Brain microvascular endothelial cell (primary cell): ENCODE measurements at regions not wholly inside any gene's neighbourhood (a gene's known extent, or its start where the extent isn't known, plus 50 kb on each side); places are given as distances from the start of the nearest gene placed in this dataset.
A peak's percentile ranks its signal among the peaks of the same experiment; 100 is the strongest.

Source experiments
- DNase-seq: peaks from one replicate; pipeline ENCODE4 v3.0.0-alpha.2; 2020
- H3K27ac ChIP-seq: fragments of 250-450 bp; sonication (Bioruptor Pico); 2 replicates; pipeline ENCODE4 v1.5.1; 2020; ENCODE audit warnings: mild to moderate bottlenecking, moderate library complexity
- H3K27me3 ChIP-seq: fragments of 250-450 bp; sonication (Bioruptor Pico); replicated peaks from 2 replicates; pipeline ENCODE4 v1.5.1; 2020; ENCODE audit warnings: mild to moderate bottlenecking
- H3K36me3 ChIP-seq: fragments of 250-450 bp; sonication (Bioruptor Pico); replicated peaks from 2 replicates; pipeline ENCODE4 v1.5.1; 2020; ENCODE audit warnings: mild to moderate bottlenecking
- H3K4me3 ChIP-seq: 2 replicates; pipeline ENCODE4 v1.5.1; 2011; ENCODE audit warnings: low read depth, mild to moderate bottlenecking, control low read depth, low read length, moderate library complexity
- CTCF ChIP-seq: IDR thresholded peaks from 2 replicates; pipeline ENCODE4 v1.5.1; 2011; ENCODE audit warnings: low read depth, mild to moderate bottlenecking, moderate library complexity, low read length, control low read depth, inconsistent platforms; ENCODE audit errors: missing control alignments
- in situ Hi-C: cut with HindIII; loops from 2 replicates; pipeline ENCODE4 v1.10.0; 2017; ENCODE audit warnings: low sequenced_read_pairs, low pct_ligation_motif_present

- H3K4me3 ChIP-seq, result no peak overlapping the region
- no peaks in the 10 kb centered on the region for H3K36me3 ChIP-seq
- TF ChIP-seq CTCF, result no peak
- no peak for DNase-seq
- H3K27me3 ChIP-seq, result no peaks in the 10 kb centered on the region
- in situ Hi-C loops, result no loop called here
- no peak overlapping the region for H3K27ac ChIP-seq
Observed at GRCh38 chr11:95325777-95326258, 94.8 kb upstream of the SESN3 start.

DNA sequence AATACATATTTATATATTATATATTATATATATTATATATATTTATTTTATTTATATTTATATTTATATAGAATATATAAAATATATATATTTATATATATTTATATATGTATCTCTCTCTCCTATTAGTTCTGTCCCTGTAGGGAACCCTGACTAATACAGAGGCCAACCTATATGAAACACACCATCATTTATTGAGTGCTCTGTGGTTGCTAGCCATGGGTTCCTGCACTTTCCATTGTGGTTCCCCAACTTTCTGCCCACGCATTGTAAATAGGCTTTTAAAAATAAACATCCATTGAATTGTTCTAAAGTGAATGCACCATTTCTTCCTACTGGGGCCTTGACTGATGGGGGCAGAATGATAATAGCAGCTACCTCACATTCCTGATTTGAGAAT is 93.8 kb upstream of the SESN3 start:
- no peak for DNase-seq

DNA sequence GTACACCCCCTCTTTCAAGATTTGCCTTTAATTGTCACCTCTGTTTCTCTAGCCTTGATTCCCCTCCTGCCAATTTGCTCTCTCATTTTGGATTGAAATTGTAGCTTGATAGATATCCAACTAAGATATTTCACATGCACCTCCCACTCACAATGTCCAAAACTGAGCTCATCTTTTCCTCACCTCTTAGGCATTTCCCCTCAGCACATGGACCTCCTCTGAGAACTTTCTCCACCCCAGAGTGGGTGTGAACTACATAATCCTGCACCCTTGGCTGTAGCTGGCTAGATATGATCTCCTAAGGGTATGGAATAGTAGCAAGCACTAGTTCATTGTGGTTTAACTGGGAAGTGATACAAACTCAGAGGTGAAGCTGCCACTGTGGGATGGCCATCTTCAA is 91.5 kb upstream of the SESN3 start:
- in situ Hi-C loops, result no loop called here
- no peak overlapping the region for H3K4me3 ChIP-seq
- no peak for TF ChIP-seq CTCF
- H3K27me3 ChIP-seq, result no peaks in the 10 kb centered on the region
- H3K27ac ChIP-seq, result no peak overlapping the region
- no peaks in the 10 kb centered on the region for H3K36me3 ChIP-seq
- peak; percentile 61 for DNase-seq

More for the DNA sequence above, 93.8 kb upstream of the SESN3 start:
- TF ChIP-seq CTCF, result no peak
- Histone ChIP-seq H3K27me3 (no peaks in the 10 kb centered on the region), H3K27ac (no peak overlapping the region), H3K36me3 (no peaks in the 10 kb centered on the region), H3K4me3 (no peak overlapping the region)
- in situ Hi-C loops, result no loop called here

GRCh38 chr11:95318498-95318897 is 87.5 kb upstream of the SESN3 start:
- no peaks in the 10 kb centered on the region for H3K27me3 ChIP-seq
- DNase-seq, result no peak
- H3K36me3 ChIP-seq, result no peaks in the 10 kb centered on the region
- in situ Hi-C loops, result no loop called here
- H3K27ac ChIP-seq, result no peak overlapping the region
- TF ChIP-seq CTCF, result no peak
- H3K4me3 ChIP-seq, result no peak overlapping the region

DNA sequence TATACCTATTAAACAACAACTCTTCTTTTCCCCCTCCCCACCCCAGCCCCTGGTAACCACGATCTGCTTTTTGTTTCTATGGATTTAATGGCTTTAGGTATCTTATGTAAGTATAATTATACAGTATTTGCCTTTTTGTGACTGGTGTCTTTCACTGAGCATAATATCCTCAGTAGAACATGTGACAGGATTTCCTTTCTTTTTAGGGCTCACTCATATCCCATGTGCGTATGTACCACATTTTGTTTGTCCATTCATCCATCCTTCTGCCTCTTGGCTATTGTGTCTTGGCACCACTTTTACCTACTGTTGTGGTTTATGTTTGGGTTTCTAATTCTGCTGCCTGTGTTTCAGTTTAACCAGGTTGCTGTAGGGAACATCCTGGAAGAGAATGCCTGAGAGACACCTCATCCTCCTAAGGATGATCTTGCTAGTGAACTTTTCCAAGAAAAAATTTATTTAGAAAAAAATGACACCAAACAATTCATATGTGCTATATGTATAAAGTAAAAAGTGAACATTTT is 77.6 kb upstream of the SESN3 start:
- Histone ChIP-seq H3K27me3 (no peaks in the 10 kb centered on the region), H3K36me3 (no peaks in the 10 kb centered on the region), H3K27ac (no peak overlapping the region), H3K4me3 (no peak overlapping the region)
- no peak for DNase-seq
- in situ Hi-C loops, result no loop called here
- TF ChIP-seq CTCF, result no peak

DNA sequence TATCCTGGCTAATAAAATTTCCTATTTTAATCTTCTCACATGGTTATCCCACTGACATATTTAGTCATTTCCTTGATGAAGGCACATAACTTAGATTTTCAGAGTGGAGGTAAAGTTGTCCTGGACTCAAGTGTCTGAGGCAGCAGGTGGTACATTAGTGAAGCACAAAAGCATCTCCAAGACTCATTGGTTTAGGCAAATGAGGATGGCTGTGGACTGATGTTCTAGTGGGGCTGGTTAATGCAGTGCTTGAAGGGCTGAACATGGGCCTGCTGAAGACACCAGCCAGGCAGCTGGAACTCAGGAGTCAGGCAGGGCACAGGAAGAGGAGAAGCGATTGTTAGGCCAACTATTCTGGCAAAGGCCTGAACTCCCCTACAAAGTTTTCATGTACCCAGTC is 76.3 kb upstream of the SESN3 start:
- no peak for DNase-seq
- in situ Hi-C loops, result no loop called here
- no peak for TF ChIP-seq CTCF
- Histone ChIP-seq H3K36me3 (no peaks in the 10 kb centered on the region), H3K4me3 (no peak overlapping the region), H3K27me3 (no peaks in the 10 kb centered on the region), H3K27ac (no peak overlapping the region)
